Posterior vena cava (tissue), 2 donors: ENCODE measurements at regions not wholly inside any gene's neighbourhood (a gene's known extent, or its start where the extent isn't known, plus 50 kb on each side); places are given as distances from the start of the nearest gene placed in this dataset.

ENCODE experiments used
- DNase-seq: peaks from one replicate; pipeline ENCODE4 v3.0.0-alpha.2; 2020; ENCODE audit warnings: low spot score
- intact Hi-C, 2 donors: fragments of 100-400 bp; cut with DNase I; formaldehyde crosslinking; loops; one replicate each; pipeline versions ENCODE4 v1.14.1 to v1.14.2; 2022 to 2023
- donor health status: DM: yes; HTN: yes; CAD: no.
- donor health status: DM: yes; HTN: yes; CAD: no.

- intact Hi-C loops: no loop called here
- DNase-seq: no peak
Measured at GRCh38 chr1:56077206-56077605, 502.2 kb downstream of the PLPP3 start.

GRCh38 chr1:56074007-56074651, 505.2 kb downstream of the PLPP3 start:
- intact Hi-C loops: no loop called here
- DNase-seq: peak; percentile 84

GRCh38 chr1:56073614-56074006, 505.8 kb downstream of the PLPP3 start:
- DNase-seq: no peak
- intact Hi-C loops: no loop called here

- DNase-seq: no peak
- intact Hi-C loops: no loop called here
Measured at GRCh38 chr1:56073206-56073605, 506.2 kb downstream of the PLPP3 start.

GRCh38 chr1:56072310-56072709, 507.1 kb downstream of the PLPP3 start:
- DNase-seq: no peak
- intact Hi-C loops: no loop called here

- DNase-seq: no peak
- intact Hi-C loops: no loop called here
Measured at GRCh38 chr1:56071351-56071750, 508.0 kb downstream of the PLPP3 start.

- intact Hi-C loops: no loop called here
- DNase-seq: no peak
Measured at GRCh38 chr1:56070601-56071000, 508.8 kb downstream of the PLPP3 start.

- no peak for DNase-seq
- intact Hi-C loops: no loop called here
Measured at GRCh38 chr1:56069824-56070223, 509.5 kb downstream of the PLPP3 start.

GRCh38 chr1:56068908-56069307, 510.5 kb downstream of the PLPP3 start:
- DNase-seq: no peak
- intact Hi-C loops: no loop called here

GRCh38 chr1:56068210-56068609, 511.2 kb downstream of the PLPP3 start:
- no peak for DNase-seq
- intact Hi-C loops: no loop called here

- no peak for DNase-seq
- intact Hi-C loops: no loop called here
Measured at GRCh38 chr1:56065729-56066128, 513.6 kb downstream of the PLPP3 start.

- no peak for DNase-seq
- intact Hi-C loops: no loop called here
Measured at GRCh38 chr1:56064705-56065104, 514.7 kb downstream of the PLPP3 start.

GRCh38 chr1:56063461-56063860, 515.9 kb downstream of the PLPP3 start:
- intact Hi-C loops: no loop called here
- no peak for DNase-seq

- no peak for DNase-seq
- intact Hi-C loops: no loop called here
Measured at GRCh38 chr1:56062625-56063024, 516.7 kb downstream of the PLPP3 start.

GRCh38 chr1:56061824-56062223, 517.5 kb downstream of the PLPP3 start:
- DNase-seq: no peak
- intact Hi-C loops: no loop called here

GRCh38 chr1:56060906-56061305, 518.5 kb downstream of the PLPP3 start:
- no peak for DNase-seq
- intact Hi-C loops: no loop called here

GRCh38 chr1:56057466-56058405, 521.6 kb downstream of the PLPP3 start:
- no peak for DNase-seq
- intact Hi-C loops: no loop called here

- intact Hi-C loops: no loop called here
- no peak for DNase-seq
Measured at GRCh38 chr1:56056438-56057287, 522.7 kb downstream of the PLPP3 start.

- intact Hi-C loops: no loop called here
- no peak for DNase-seq
Measured at GRCh38 chr1:56054959-56055358, 524.4 kb downstream of the PLPP3 start.

- intact Hi-C loops: no loop called here
- DNase-seq: no peak
Measured at GRCh38 chr1:56052041-56052440, 527.3 kb downstream of the PLPP3 start.
